Nephron progenitor cell (in vitro differentiated cells): ENCODE measurements at regions not wholly inside any gene's neighbourhood (a gene's known extent, or its start where the extent isn't known, plus 50 kb on each side); places are given as distances from the start of the nearest gene placed in this dataset.

ENCODE experiments used
- DNase-seq: peaks from one replicate; pipeline ENCODE4 v3.0.0; 2021
- H3K27ac Mint-ChIP-seq: 2 replicates; pipeline ENCODE4 v1.8.0; 2021; ENCODE audit warnings: mild to moderate bottlenecking, moderate library complexity, mixed read lengths
- H3K27me3 Mint-ChIP-seq: 2 replicates; pipeline ENCODE4 v1.8.0; 2021; ENCODE audit warnings: mild to moderate bottlenecking, low read depth, mixed read lengths; ENCODE audit not compliant: poor library complexity
- H3K36me3 Mint-ChIP-seq: 2 replicates; pipeline ENCODE4 v1.8.0; 2021; ENCODE audit warnings: low read depth, mixed read lengths
- H3K4me1 Mint-ChIP-seq: 2 replicates; pipeline ENCODE4 v1.8.0; 2021; ENCODE audit warnings: mixed read lengths
- H3K4me3 Mint-ChIP-seq: 2 replicates; pipeline ENCODE4 v1.8.0; 2021; ENCODE audit warnings: mild to moderate bottlenecking, moderate library complexity, mixed read lengths
- H3K9me3 Mint-ChIP-seq: 2 replicates; pipeline ENCODE4 v1.8.0; 2021; ENCODE audit warnings: mild to moderate bottlenecking, moderate library complexity, mixed read lengths
- CTCF ChIP-seq: fragments of 200-600 bp; sonication (generic); IDR thresholded peaks from 2 replicates; pipeline ENCODE4 v1.5.0; 2021; ENCODE audit warnings: antibody characterized with exemption

GRCh38 chr3:99325402-99325801 lies 313.0 kb upstream of the COL8A1 start:
- Mint-ChIP-seq H3K27me3 (no peaks in the 10 kb centered on the region), H3K36me3 (no peaks in the 10 kb centered on the region), H3K4me1 (peaks cover 16% of the 10 kb centered on the region), H3K27ac (peak overlapping the region; percentile 80), H3K4me3 (no peak overlapping the region), H3K9me3 (no peaks in the 10 kb centered on the region)
- no peak for DNase-seq
- no peak for TF ChIP-seq CTCF

- H3K36me3 Mint-ChIP-seq: no peaks in the 10 kb centered on the region
- H3K4me1 Mint-ChIP-seq: peaks cover 16% of the 10 kb centered on the region
- H3K9me3 Mint-ChIP-seq: no peaks in the 10 kb centered on the region
- H3K27me3 Mint-ChIP-seq: no peaks in the 10 kb centered on the region
- H3K27ac Mint-ChIP-seq: no peak overlapping the region
- no peak for TF ChIP-seq CTCF
- H3K4me3 Mint-ChIP-seq: no peak overlapping the region
- DNase-seq: no peak
Measured at GRCh38 chr3:99324636-99325203, 313.7 kb upstream of the COL8A1 start.

DNA sequence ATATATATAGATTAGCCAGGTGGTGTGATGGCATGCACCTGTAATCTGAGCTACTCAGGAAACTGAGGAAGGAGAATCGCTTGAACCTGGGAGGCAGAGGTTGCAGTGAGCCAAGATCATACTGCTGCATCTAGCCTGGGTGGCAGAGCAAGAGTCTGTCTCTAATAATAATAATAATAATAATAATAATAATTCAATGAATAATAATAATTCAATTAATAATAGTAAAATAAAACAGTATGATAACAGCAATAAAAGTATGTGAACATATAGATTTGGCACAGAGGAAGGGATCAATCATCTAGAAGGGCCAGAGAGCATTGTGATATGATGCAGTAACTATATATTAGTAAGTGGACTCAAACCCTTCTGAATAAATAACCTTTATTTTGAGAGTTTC lies 314.5 kb upstream of the COL8A1 start:
- no peak for DNase-seq
- no peaks in the 10 kb centered on the region for H3K36me3 Mint-ChIP-seq

GRCh38 chr3:99322551-99322950 lies 315.8 kb upstream of the COL8A1 start:
- no peaks in the 10 kb centered on the region for H3K36me3 Mint-ChIP-seq

More for the DNA sequence above, 314.5 kb upstream of the COL8A1 start:
- Mint-ChIP-seq H3K9me3 (no peaks in the 10 kb centered on the region), H3K4me1 (peaks cover 16% of the 10 kb centered on the region), H3K27me3 (no peaks in the 10 kb centered on the region), H3K27ac (no peak overlapping the region), H3K4me3 (no peak overlapping the region)
- no peak for TF ChIP-seq CTCF

GRCh38 chr3:99321261-99321660 lies 317.1 kb upstream of the COL8A1 start:
- H3K27me3 Mint-ChIP-seq: no peaks in the 10 kb centered on the region
- no peaks in the 10 kb centered on the region for H3K36me3 Mint-ChIP-seq
- no peak for TF ChIP-seq CTCF
- H3K4me1 Mint-ChIP-seq: peaks cover 16% of the 10 kb centered on the region
- no peak overlapping the region for H3K4me3 Mint-ChIP-seq
- no peak overlapping the region for H3K27ac Mint-ChIP-seq
- no peaks in the 10 kb centered on the region for H3K9me3 Mint-ChIP-seq
- no peak for DNase-seq

More at GRCh38 chr3:99322551-99322950, 315.8 kb upstream of the COL8A1 start:
- no peak overlapping the region for H3K4me3 Mint-ChIP-seq
- no peak for DNase-seq
- H3K9me3 Mint-ChIP-seq: no peaks in the 10 kb centered on the region
- no peak overlapping the region for H3K27ac Mint-ChIP-seq
- no peaks in the 10 kb centered on the region for H3K27me3 Mint-ChIP-seq
- peaks cover 16% of the 10 kb centered on the region for H3K4me1 Mint-ChIP-seq
- no peak for TF ChIP-seq CTCF

- H3K27ac Mint-ChIP-seq: no peak overlapping the region
- H3K36me3 Mint-ChIP-seq: no peaks in the 10 kb centered on the region
- no peak for DNase-seq
- no peaks in the 10 kb centered on the region for H3K27me3 Mint-ChIP-seq
- TF ChIP-seq CTCF: no peak
- peaks cover 7% of the 10 kb centered on the region for H3K4me1 Mint-ChIP-seq
- H3K4me3 Mint-ChIP-seq: no peak overlapping the region
- H3K9me3 Mint-ChIP-seq: no peaks in the 10 kb centered on the region
Measured at GRCh38 chr3:99319961-99320360, 318.4 kb upstream of the COL8A1 start.
